H1 (cell line): ENCODE measurements at regions not wholly inside any gene's neighbourhood (a gene's known extent, or its start where the extent isn't known, plus 50 kb on each side); places are given as distances from the start of the nearest gene placed in this dataset.

Experiments used
- CTCF ChIA-PET: fragments of 300-600 bp; sonication (Branson Sonifier 250); formaldehyde crosslinking; loops from one replicate; lab custom pipeline; 2021; ENCODE audit not compliant: partially characterized antibody; lab: Charles Lee
- POLR2A ChIA-PET: fragments of 300-600 bp; sonication (Branson Sonifier 250); formaldehyde crosslinking; loops from one replicate; lab custom pipeline; 2021; ENCODE audit warnings: inconsistent platforms; ENCODE audit not compliant: partially characterized antibody; lab: Charles Lee
- DNase-seq, 2 experiments: peaks; one replicate each; pipeline versions ENCODE4 v3.0.0 to v3.0.0-alpha.2; 2010 to 2022; ENCODE audit warnings: low spot score in 2 of 2, low read depth in 1 of 2, mixed read lengths in 1 of 2
- FAIRE-seq: peaks from 2 replicates; lab custom pipeline; 2011; peaks lifted over from hg19 to GRCh38; lab: Jason Lieb, UNC
- H2AFZ ChIP-seq: 2 replicates; pipeline ENCODE4 v1.8.1; 2012; ENCODE audit warnings: low read length, inconsistent platforms
- H2AK5ac ChIP-seq: 2 replicates; pipeline ENCODE4 v1.6.1; 2013; ENCODE audit warnings: low read depth, low read length
- H2BK120ac ChIP-seq: replicated peaks from 2 replicates; pipeline ENCODE3; 2013; ENCODE audit warnings: low read depth, low read length, inconsistent platforms
- H2BK12ac ChIP-seq: 2 replicates; pipeline ENCODE4 v1.6.1; 2013; ENCODE audit warnings: low read depth, low read length
- H2BK15ac ChIP-seq: 2 replicates; pipeline ENCODE4 v1.6.1; 2013; ENCODE audit warnings: low read length
- H2BK20ac ChIP-seq: 2 replicates; pipeline ENCODE4 v1.6.1; 2013; ENCODE audit warnings: low read length
- H2BK5ac ChIP-seq: 2 replicates; pipeline ENCODE4 v1.6.1; 2013; ENCODE audit warnings: low read depth, low read length
- H3K14ac ChIP-seq: 2 replicates; pipeline ENCODE4 v1.6.1; 2013; ENCODE audit warnings: inconsistent platforms; ENCODE audit not compliant: insufficient read length
- H3K18ac ChIP-seq: 2 replicates; pipeline ENCODE4 v1.6.1; 2013; ENCODE audit warnings: low read length; ENCODE audit errors: extremely low read depth
- H3K23ac ChIP-seq: 2 replicates; pipeline ENCODE4 v1.6.1; 2013; ENCODE audit warnings: inconsistent platforms; ENCODE audit not compliant: insufficient read length
- H3K23me2 ChIP-seq: 2 replicates; pipeline ENCODE4 v1.6.1; 2013; ENCODE audit warnings: low read depth, low read length
- H3K27ac ChIP-seq: 2 replicates; pipeline ENCODE4 v1.6.1; 2011; ENCODE audit warnings: low read depth, low read length, inconsistent platforms
- H3K27me3 ChIP-seq, 4 experiments: replicated peaks in 1 of 4; 1 replicate in 1 of 4; 2 replicates in 3 of 4; pipeline versions ENCODE4 v1.6.1 to v1.8.1; 2011 to 2013; ENCODE audit warnings: low read length in 3 of 4, mild to moderate bottlenecking in 3 of 4, inconsistent platforms in 2 of 4, mixed read lengths in 2 of 4, moderate library complexity in 1 of 4; ENCODE audit not compliant: control insufficient read depth in 3 of 4, insufficient read depth in 3 of 4; ENCODE audit errors: extremely low read depth in 1 of 4
- H3K36me3 ChIP-seq, 4 experiments: 2 replicates each; pipeline versions ENCODE4 v1.6.1 to v1.8.1; 2011 to 2013; ENCODE audit warnings: mild to moderate bottlenecking in 4 of 4, low read length in 3 of 4, moderate library complexity in 2 of 4, control low read depth in 1 of 4, inconsistent platforms in 1 of 4; ENCODE audit not compliant: insufficient read depth in 4 of 4, control insufficient read depth in 2 of 4
- H3K4ac ChIP-seq: replicated peaks from 2 replicates; pipeline ENCODE3; 2013; ENCODE audit warnings: low read length, low read depth, mixed read lengths, inconsistent platforms; ENCODE audit not compliant: insufficient read length
- H3K4me1 ChIP-seq, 4 experiments: replicated peaks in 1 of 4; 1 replicate in 1 of 4; 2 replicates in 3 of 4; pipeline versions ENCODE4 v1.6.1 to v1.8.1; 2011 to 2013; ENCODE audit warnings: low read length in 3 of 4, inconsistent platforms in 2 of 4, mixed read lengths in 1 of 4; ENCODE audit not compliant: insufficient read depth in 4 of 4, control insufficient read depth in 3 of 4
- H3K4me2 ChIP-seq, 2 experiments: 2 replicates each; pipeline versions ENCODE4 v1.6.1 to v1.8.1; 2011 to 2013; ENCODE audit warnings: low read depth in 2 of 2, low read length in 2 of 2, control low read depth in 1 of 2, inconsistent platforms in 1 of 2, mild to moderate bottlenecking in 1 of 2; ENCODE audit not compliant: insufficient read depth in 1 of 2
- H3K4me3 ChIP-seq, 4 experiments: fragments of 200-600, 300-600 bp in 1 of 4; sonication (generic), shearing (Covaris generic), sonication (Bioruptor Twin) in 1 of 4; 2 replicates each; pipeline versions ENCODE4 v1.5.1 to v1.8.1; 2011 to 2016; ENCODE audit warnings: low read length in 4 of 4, low read depth in 3 of 4, control low read depth in 2 of 4, inconsistent platforms in 2 of 4, mild to moderate bottlenecking in 2 of 4, mixed read lengths in 1 of 4, moderate library complexity in 1 of 4; ENCODE audit not compliant: insufficient read depth in 2 of 4; ENCODE audit errors: extremely low read depth in 1 of 4
- H3K56ac ChIP-seq: replicated peaks from 2 replicates; pipeline ENCODE3; 2013; ENCODE audit warnings: low read depth, mild to moderate bottlenecking, mixed read lengths, low read length, inconsistent platforms; ENCODE audit not compliant: insufficient read length
- H3K79me1 ChIP-seq: 2 replicates; pipeline ENCODE4 v1.6.1; 2013; ENCODE audit warnings: low read depth, low read length, control low read depth
- H3K79me2 ChIP-seq, 2 experiments: 2 replicates each; pipeline versions ENCODE4 v1.6.1 to v1.8.1; 2012 to 2013; ENCODE audit warnings: low read length in 2 of 2, mild to moderate bottlenecking in 2 of 2, inconsistent platforms in 1 of 2; ENCODE audit not compliant: insufficient read depth in 2 of 2, control insufficient read depth in 1 of 2
- H3K9ac ChIP-seq, 4 experiments: replicated peaks in 1 of 4; 1 replicate in 1 of 4; 2 replicates in 3 of 4; pipeline versions ENCODE4 v1.6.1 to v1.8.1; 2011 to 2013; ENCODE audit warnings: low read depth in 3 of 4, low read length in 3 of 4, control low read depth in 2 of 4, mild to moderate bottlenecking in 2 of 4, moderate library complexity in 2 of 4, inconsistent platforms in 1 of 4; ENCODE audit errors: extremely low read depth in 1 of 4
- H3K9me3 ChIP-seq, 2 experiments: 2 replicates each; pipeline versions ENCODE4 v1.6.1 to v1.8.1; 2012 to 2013; ENCODE audit warnings: mild to moderate bottlenecking in 2 of 2, moderate library complexity in 2 of 2, control low read depth in 1 of 2, inconsistent platforms in 1 of 2, low read depth in 1 of 2, low read length in 1 of 2, mixed read lengths in 1 of 2; ENCODE audit not compliant: insufficient read depth in 2 of 2
- H4K20me1 ChIP-seq, 2 experiments: replicated peaks in 1 of 2; 2 replicates each; pipeline versions ENCODE3 to v1.8.1; 2011 to 2013; ENCODE audit warnings: inconsistent platforms in 2 of 2, low read length in 2 of 2, mild to moderate bottlenecking in 1 of 2; ENCODE audit not compliant: insufficient read depth in 2 of 2, control insufficient read depth in 1 of 2
- H4K5ac ChIP-seq: 2 replicates; pipeline ENCODE4 v1.6.1; 2013; ENCODE audit warnings: low read length, low read depth, mixed read lengths, inconsistent platforms; ENCODE audit not compliant: insufficient read length
- H4K8ac ChIP-seq: 2 replicates; pipeline ENCODE4 v1.8.0; 2013; ENCODE audit warnings: mild to moderate bottlenecking, moderate library complexity, low read length, inconsistent platforms; ENCODE audit not compliant: insufficient read depth; ENCODE audit errors: extremely low read depth
- H4K91ac ChIP-seq: replicated peaks from 2 replicates; pipeline ENCODE3; 2013; ENCODE audit warnings: low read length, mixed read lengths, inconsistent platforms; ENCODE audit not compliant: insufficient read length
- BACH1 ChIP-seq: IDR thresholded peaks from 2 replicates; pipeline ENCODE4 v1.6.1; 2012; ENCODE audit warnings: low read length, improper control_type of control experiment
- CHD2 ChIP-seq: IDR thresholded peaks from 2 replicates; pipeline ENCODE4 v1.6.1; 2012; ENCODE audit warnings: low read length, improper control_type of control experiment
- E2F6 ChIP-seq: IDR thresholded peaks from 2 replicates; pipeline ENCODE4 v1.6.1; 2012; ENCODE audit warnings: inconsistent platforms
- GTF2F1 ChIP-seq: IDR thresholded peaks from 2 replicates; pipeline ENCODE4 v1.6.1; 2012; ENCODE audit warnings: low read depth, low read length, improper control_type of control experiment, borderline replicate concordance
- HDAC2 ChIP-seq, 2 experiments: fragments of 300-600 bp in 1 of 2; sonication (generic) in 1 of 2; IDR thresholded peaks; 2 replicates each; pipeline ENCODE4 v1.6.1; 2011 to 2012; ENCODE audit warnings: low read depth in 2 of 2, low read length in 2 of 2, mild to moderate bottlenecking in 2 of 2, moderate library complexity in 2 of 2, borderline replicate concordance in 1 of 2, inconsistent platforms in 1 of 2
- KDM5A ChIP-seq: fragments of 200-600 bp; IDR thresholded peaks from 2 replicates; pipeline ENCODE4 v1.7.1; 2012; ENCODE audit warnings: mild to moderate bottlenecking, low read length, inconsistent platforms, mixed read lengths
- MAFK ChIP-seq: IDR thresholded peaks from 2 replicates; pipeline ENCODE4 v1.6.1; 2012; ENCODE audit warnings: low read depth, mild to moderate bottlenecking, improper control_type of control experiment, low read length
- PHF8 ChIP-seq: fragments of 200-600 bp; sonication (generic); conservative IDR thresholded peaks from 2 replicates; pipeline ENCODE4 v1.7.1; 2012; ENCODE audit warnings: low read depth, mild to moderate bottlenecking, inconsistent platforms, low read length, moderate library complexity
- SIN3A ChIP-seq, 2 experiments: IDR thresholded peaks in 1 of 2; conservative IDR thresholded peaks in 1 of 2; 2 replicates each; pipeline ENCODE4 v1.6.1; 2011 to 2012; ENCODE audit warnings: low read length in 2 of 2, improper control_type of control experiment in 1 of 2, low read depth in 1 of 2, mild to moderate bottlenecking in 1 of 2
- SIRT6 ChIP-seq: IDR thresholded peaks from one replicate; pipeline ENCODE4 v1.7.1; 2012; ENCODE audit warnings: low read length, inconsistent platforms
- SP2 ChIP-seq: IDR thresholded peaks from 2 replicates; pipeline ENCODE4 v1.6.1; 2012; ENCODE audit warnings: mild to moderate bottlenecking, low read length, inconsistent platforms
- WGBS, 2 experiments: shearing (Covaris generic) in 1 of 2; methylation state at CpG; one replicate each; pipeline versions ENCODE4 v1.1.6 to v1.1.7; 2013 to 2015; ENCODE audit warnings: low lambda C conversion rate in 2 of 2, mixed read lengths in 2 of 2, inconsistent platforms in 1 of 2, low coverage in 1 of 2, missing lambda C conversion rate in 1 of 2; ENCODE audit not compliant: insufficient replicate concordance in 2 of 2, insufficient coverage in 1 of 2, insufficient read length in 1 of 2; ENCODE audit errors: extremely low coverage in 1 of 2, missing lambda C conversion rate in 1 of 2; 5-methylcytosine and 5-hydroxymethylcytosine counted together

GRCh38 chr2:176477336-176477735, 208.1 kb downstream of the MTX2 start:
- Histone ChIP-seq H3K9ac (no peak overlapping the region), H3K27me3 (no peaks in the 10 kb centered on the region; a peak in 1 of 7 replicates), H3K4ac (no peak overlapping the region), H4K91ac (no peak overlapping the region), H2BK20ac (no peak overlapping the region), H3K27ac (no peak overlapping the region), H3K4me1 (no peaks in the 10 kb centered on the region), H2BK120ac (no peak overlapping the region), H2AFZ (no peak overlapping the region), H2BK5ac (no peak overlapping the region), H3K4me2 (no peak overlapping the region), H3K23me2 (no peaks in the 10 kb centered on the region), H3K14ac (no peak overlapping the region), H4K20me1 (no peaks in the 10 kb centered on the region), H3K23ac (no peak overlapping the region), H3K79me1 (no peaks in the 10 kb centered on the region), H3K79me2 (no peaks in the 10 kb centered on the region), H3K56ac (no peak overlapping the region), H3K4me3 (no peak overlapping the region), H3K9me3 (no peaks in the 10 kb centered on the region), H2BK15ac (no peak overlapping the region), H3K36me3 (no peaks in the 10 kb centered on the region), H4K8ac (no peak overlapping the region), H2BK12ac (no peak overlapping the region), H4K5ac (no peak overlapping the region), H3K18ac (no peak overlapping the region), H2AK5ac (no peak overlapping the region)
- FAIRE-seq: no peak
- WGBS, 2 experiments: 92% methylated on average over 1 of the region's 1 CpG; no CpG with 5 or more reads in 1 of the 2 experiments
- CTCF ChIA-PET: interaction anchor here (1.8 kb wide), 2 partner anchors 22 to 77 kb away, joined by 7 to 8 read pairs; no protein-coding TSS in a partner anchor
- POLR2A ChIA-PET: no interaction called here
- DNase-seq: no peak
- TF ChIP-seq SP2 (no peak), PHF8 (no peak), GTF2F1 (no peak), CHD2 (no peak), SIRT6 (no peak), MAFK (no peak), BACH1 (no peak), SIN3A (conservative IDR thresholded peaks at IDR 0.05 in 1 of 2, IDR thresholded peaks at IDR 0.05 in 1 of 2; ENCODE audit: low read depth in 1 of 2, low read length in 2 of 2) (no peak), HDAC2 (IDR thresholded peaks at IDR 0.05; ENCODE audit: borderline replicate concordance in 1 of 2, low read depth in 2 of 2, low read length in 2 of 2) (no peak), KDM5A (no peak), E2F6 (no peak)
